ENCODE measurements at regions not wholly inside any gene's neighbourhood (a gene's known extent, or its start where the extent isn't known, plus 50 kb on each side); places are given as distances from the start of the nearest gene placed in this dataset.

GRCh38 chr3:11721479-11721878, 77.8 kb upstream of the VGLL4 start:
- TF ChIP-seq CTCF (IDR thresholded peaks at IDR 0.05) (no peak), POLR2A (IDR thresholded peaks at IDR 0.05) (no peak)

Data from sigmoid colon (tissue), 3 donors.